ENCODE measurements at regions not wholly inside any gene's neighbourhood (a gene's known extent, or its start where the extent isn't known, plus 50 kb on each side); places are given as distances from the start of the nearest gene placed in this dataset.

GRCh38 chr5:3742750-3743149, 147.1 kb downstream of the IRX1 start:
- Mint-ChIP-seq H3K9me3 (peaks cover 5% of the 10 kb centered on the region), H3K27ac (no peak overlapping the region), H3K4me1 (no peaks in the 10 kb centered on the region), H3K4me3 (no peak overlapping the region), H3K36me3 (ENCODE audit: low read depth) (no peaks in the 10 kb centered on the region), H3K27me3 (no peaks in the 10 kb centered on the region)
- POLR2A ChIA-PET, result no interaction called here
- DNase-seq, result no peak
- CTCF ChIA-PET, result no interaction called here

- H3K9me3 Mint-ChIP-seq, result peaks cover 6% of the 10 kb centered on the region
Measured at GRCh38 chr5:3751846-3752245, 156.2 kb downstream of the IRX1 start.

GRCh38 chr5:3778000-3778550, 182.4 kb downstream of the IRX1 start:
- Mint-ChIP-seq H3K4me1 (no peaks in the 10 kb centered on the region), H3K9me3 (no peaks in the 10 kb centered on the region), H3K27me3 (no peaks in the 10 kb centered on the region), H3K4me3 (no peak overlapping the region), H3K27ac (no peak overlapping the region), H3K36me3 (ENCODE audit: low read depth) (no peaks in the 10 kb centered on the region)
- ChIA-PET POLR2A (interaction anchor here (0.5 kb wide), 1 partner anchor 1650 kb away, joined by 3 read pairs; no protein-coding TSS in a partner anchor), CTCF (no interaction called here)
- no peak for DNase-seq

More at GRCh38 chr5:3751846-3752245, 156.2 kb downstream of the IRX1 start:
- no peaks in the 10 kb centered on the region for H3K27me3 Mint-ChIP-seq
- no peak overlapping the region for H3K27ac Mint-ChIP-seq
- POLR2A ChIA-PET, result no interaction called here
- no peak overlapping the region for H3K4me3 Mint-ChIP-seq
- CTCF ChIA-PET, result no interaction called here
- DNase-seq, result no peak
- no peaks in the 10 kb centered on the region for H3K4me1 Mint-ChIP-seq
- no peaks in the 10 kb centered on the region for H3K36me3 Mint-ChIP-seq (ENCODE audit: low read depth)

- CTCF ChIA-PET, result no interaction called here
- Mint-ChIP-seq H3K4me3 (no peak overlapping the region), H3K27me3 (no peaks in the 10 kb centered on the region), H3K36me3 (ENCODE audit: low read depth) (no peaks in the 10 kb centered on the region), H3K27ac (no peak overlapping the region), H3K4me1 (no peaks in the 10 kb centered on the region), H3K9me3 (no peaks in the 10 kb centered on the region)
- POLR2A ChIA-PET, result no interaction called here
- no peak for DNase-seq
Measured at GRCh38 chr5:3778945-3779344, 183.3 kb downstream of the IRX1 start.

- H3K4me1 Mint-ChIP-seq, result no peaks in the 10 kb centered on the region
- H3K27ac Mint-ChIP-seq, result no peak overlapping the region
- ChIA-PET POLR2A (no interaction called here), CTCF (interaction anchor here (0.6 kb wide), 1 partner anchor 54 kb away, joined by 3 read pairs; no protein-coding TSS in a partner anchor)
- H3K27me3 Mint-ChIP-seq, result no peaks in the 10 kb centered on the region
- no peak for DNase-seq
- H3K36me3 Mint-ChIP-seq (ENCODE audit: low read depth), result no peaks in the 10 kb centered on the region
- H3K9me3 Mint-ChIP-seq, result no peaks in the 10 kb centered on the region
- H3K4me3 Mint-ChIP-seq, result no peak overlapping the region
Measured at GRCh38 chr5:3780278-3780677, 184.6 kb downstream of the IRX1 start.

GRCh38 chr5:3780907-3781306, 185.3 kb downstream of the IRX1 start:
- Mint-ChIP-seq H3K36me3 (ENCODE audit: low read depth) (no peaks in the 10 kb centered on the region), H3K9me3 (no peaks in the 10 kb centered on the region), H3K27me3 (no peaks in the 10 kb centered on the region), H3K4me1 (no peaks in the 10 kb centered on the region), H3K27ac (no peak overlapping the region), H3K4me3 (no peak overlapping the region)
- no peak for DNase-seq
- POLR2A ChIA-PET, result no interaction called here
- CTCF ChIA-PET, result no interaction called here

- POLR2A ChIA-PET, result no interaction called here
- Mint-ChIP-seq H3K27ac (no peak overlapping the region), H3K27me3 (no peaks in the 10 kb centered on the region), H3K4me1 (no peaks in the 10 kb centered on the region), H3K4me3 (no peak overlapping the region), H3K36me3 (ENCODE audit: low read depth) (no peaks in the 10 kb centered on the region), H3K9me3 (no peaks in the 10 kb centered on the region)
- CTCF ChIA-PET, result no interaction called here
- no peak for DNase-seq
Measured at GRCh38 chr5:3784854-3785253, 189.2 kb downstream of the IRX1 start.

- Mint-ChIP-seq H3K36me3 (ENCODE audit: low read depth) (no peaks in the 10 kb centered on the region), H3K4me1 (no peaks in the 10 kb centered on the region), H3K4me3 (no peak overlapping the region), H3K27me3 (no peaks in the 10 kb centered on the region), H3K9me3 (no peaks in the 10 kb centered on the region), H3K27ac (no peak overlapping the region)
- POLR2A ChIA-PET, result no interaction called here
- no peak for DNase-seq
- CTCF ChIA-PET, result no interaction called here
Measured at GRCh38 chr5:3786165-3786564, 190.5 kb downstream of the IRX1 start.

- no peaks in the 10 kb centered on the region for H3K36me3 Mint-ChIP-seq (ENCODE audit: low read depth)
- H3K27me3 Mint-ChIP-seq, result no peaks in the 10 kb centered on the region
- ChIA-PET POLR2A (no interaction called here), CTCF (no interaction called here)
- no peaks in the 10 kb centered on the region for H3K9me3 Mint-ChIP-seq
- H3K4me3 Mint-ChIP-seq, result no peak overlapping the region
- no peak for DNase-seq
- no peak overlapping the region for H3K27ac Mint-ChIP-seq
- no peaks in the 10 kb centered on the region for H3K4me1 Mint-ChIP-seq
Measured at GRCh38 chr5:3786891-3787430, 191.3 kb downstream of the IRX1 start.

- no peaks in the 10 kb centered on the region for H3K36me3 Mint-ChIP-seq (ENCODE audit: low read depth)
- no peak overlapping the region for H3K27ac Mint-ChIP-seq
- no peaks in the 10 kb centered on the region for H3K4me1 Mint-ChIP-seq
- H3K27me3 Mint-ChIP-seq, result no peaks in the 10 kb centered on the region
- ChIA-PET POLR2A (no interaction called here), CTCF (no interaction called here)
- no peak for DNase-seq
- no peak overlapping the region for H3K4me3 Mint-ChIP-seq
- H3K9me3 Mint-ChIP-seq, result no peaks in the 10 kb centered on the region
Measured at GRCh38 chr5:3787604-3788003, 192.0 kb downstream of the IRX1 start.

GRCh38 chr5:3789519-3790193, 194.0 kb downstream of the IRX1 start:
- Mint-ChIP-seq H3K9me3 (no peaks in the 10 kb centered on the region), H3K36me3 (ENCODE audit: low read depth) (no peaks in the 10 kb centered on the region), H3K27me3 (no peaks in the 10 kb centered on the region), H3K4me1 (no peaks in the 10 kb centered on the region), H3K4me3 (no peak overlapping the region), H3K27ac (no peak overlapping the region)
- POLR2A ChIA-PET, result no interaction called here
- CTCF ChIA-PET, result no interaction called here
- DNase-seq, result no peak

- no peak for DNase-seq
- no peaks in the 10 kb centered on the region for H3K36me3 Mint-ChIP-seq (ENCODE audit: low read depth)
- no peaks in the 10 kb centered on the region for H3K27me3 Mint-ChIP-seq
Measured at GRCh38 chr5:3793162-3793561, 197.5 kb downstream of the IRX1 start.

GRCh38 chr5:3794611-3795010, 199.0 kb downstream of the IRX1 start:
- H3K4me3 Mint-ChIP-seq, result no peak overlapping the region
- H3K36me3 Mint-ChIP-seq (ENCODE audit: low read depth), result no peaks in the 10 kb centered on the region
- no peak for DNase-seq
- H3K4me1 Mint-ChIP-seq, result no peaks in the 10 kb centered on the region
- no peaks in the 10 kb centered on the region for H3K9me3 Mint-ChIP-seq
- ChIA-PET CTCF (no interaction called here), POLR2A (no interaction called here)
- H3K27ac Mint-ChIP-seq, result no peak overlapping the region
- no peaks in the 10 kb centered on the region for H3K27me3 Mint-ChIP-seq

More at GRCh38 chr5:3793162-3793561, 197.5 kb downstream of the IRX1 start:
- H3K9me3 Mint-ChIP-seq, result no peaks in the 10 kb centered on the region
- POLR2A ChIA-PET, result no interaction called here
- H3K27ac Mint-ChIP-seq, result no peak overlapping the region
- CTCF ChIA-PET, result no interaction called here
- no peaks in the 10 kb centered on the region for H3K4me1 Mint-ChIP-seq
- no peak overlapping the region for H3K4me3 Mint-ChIP-seq

- CTCF ChIA-PET, result no interaction called here
- POLR2A ChIA-PET, result no interaction called here
- no peaks in the 10 kb centered on the region for H3K27me3 Mint-ChIP-seq
- no peaks in the 10 kb centered on the region for H3K4me1 Mint-ChIP-seq
- H3K27ac Mint-ChIP-seq, result no peak overlapping the region
- H3K4me3 Mint-ChIP-seq, result no peak overlapping the region
- no peaks in the 10 kb centered on the region for H3K9me3 Mint-ChIP-seq
- no peaks in the 10 kb centered on the region for H3K36me3 Mint-ChIP-seq (ENCODE audit: low read depth)
- no peak for DNase-seq
Measured at GRCh38 chr5:3796736-3797135, 201.1 kb downstream of the IRX1 start.
